SK-N-SH (cell line): ENCODE measurements at regions not wholly inside any gene's neighbourhood (a gene's known extent, or its start where the extent isn't known, plus 50 kb on each side); places are given as distances from the start of the nearest gene placed in this dataset.

Experiments used
- CTCF ChIA-PET: fragments of 300-600, 350-600 bp; formaldehyde crosslinking; extraction: SDS; loops from one replicate; lab custom pipeline; 2021; lab: Yijun Ruan, JAX
- POLR2A ChIA-PET: fragments of 350-600 bp; sonication (Branson Sonifier 250); formaldehyde crosslinking; extraction: SDS; loops from one replicate; lab custom pipeline; 2020; ENCODE audit warnings: antibody characterized with exemption, inconsistent platforms; lab: Yijun Ruan, JAX
- DNase-seq: peaks from one replicate; pipeline ENCODE4 v3.0.0; 2012
- H2AFZ ChIP-seq: fragments of 200-600 bp; sonication (generic); 2 replicates; pipeline ENCODE4 v1.8.1; 2016; ENCODE audit warnings: antibody characterized with exemption, mild to moderate bottlenecking, low read depth
- H3F3A ChIP-seq: fragments of 200-600 bp; sonication (generic); replicated peaks from 2 replicates; pipeline ENCODE3; 2016; ENCODE audit warnings: antibody characterized with exemption, mild to moderate bottlenecking; ENCODE audit not compliant: insufficient read depth
- H3K27ac ChIP-seq, 2 experiments: fragments of 200-500 bp in 1 of 2; fragments of 200-600 bp in 1 of 2; sonication (Bioruptor generic) in 1 of 2; sonication (generic), shearing (Covaris generic) in 1 of 2; 2 replicates each; pipeline versions ENCODE4 v1.5.1 to v1.6.1; 2014 to 2016; ENCODE audit warnings: low read depth in 2 of 2, inconsistent platforms in 1 of 2, low read length in 1 of 2, mild to moderate bottlenecking in 1 of 2, mixed read lengths in 1 of 2
- H3K27me3 ChIP-seq: fragments of 200-600 bp; sonication (generic), shearing (Covaris generic); 2 replicates; pipeline ENCODE4 v1.6.1; 2016; ENCODE audit warnings: mixed run types; ENCODE audit not compliant: insufficient read depth
- H3K36me3 ChIP-seq, 2 experiments: fragments of 200-500 bp in 1 of 2; fragments of 200-600 bp in 1 of 2; sonication (Bioruptor generic) in 1 of 2; sonication (generic) in 1 of 2; replicated peaks in 1 of 2; 2 replicates each; pipeline versions ENCODE3 to v1.5.1; 2014 to 2016; ENCODE audit warnings: low read length in 1 of 2, mild to moderate bottlenecking in 1 of 2; ENCODE audit not compliant: insufficient read depth in 2 of 2, control insufficient read depth in 1 of 2
- H3K4me1 ChIP-seq, 2 experiments: fragments of 200-500 bp in 1 of 2; fragments of 200-600 bp in 1 of 2; sonication (Bioruptor generic) in 1 of 2; sonication (generic), shearing (Covaris generic) in 1 of 2; 2 replicates each; pipeline versions ENCODE4 v1.5.1 to v1.6.1; 2014 to 2016; ENCODE audit warnings: low read depth in 1 of 2, low read length in 1 of 2, mixed run types in 1 of 2; ENCODE audit not compliant: insufficient read depth in 2 of 2, control insufficient read depth in 1 of 2
- H3K4me2 ChIP-seq: fragments of 200-600 bp; sonication (generic), shearing (Covaris generic); 2 replicates; pipeline ENCODE4 v1.6.1; 2017; ENCODE audit warnings: mixed run types
- H3K4me3 ChIP-seq, 2 experiments: fragments of 200-500 bp in 1 of 2; fragments of 200-600 bp in 1 of 2; sonication (Bioruptor generic) in 1 of 2; sonication (generic), shearing (Covaris generic) in 1 of 2; 2 replicates each; pipeline versions ENCODE4 v1.5.1 to v1.8.1; 2014 to 2016; ENCODE audit warnings: low read depth in 2 of 2, inconsistent platforms in 1 of 2, low read length in 1 of 2, mild to moderate bottlenecking in 1 of 2, mixed read lengths in 1 of 2, moderate library complexity in 1 of 2
- H3K79me2 ChIP-seq: fragments of 200-600 bp; sonication (generic); 2 replicates; pipeline ENCODE4 v1.8.1; 2017; ENCODE audit warnings: mild to moderate bottlenecking; ENCODE audit not compliant: insufficient read depth
- H3K9ac ChIP-seq: fragments of 200-600 bp; sonication (generic); 2 replicates; pipeline ENCODE4 v1.6.1; 2017; ENCODE audit warnings: mixed run types
- H3K9me2 ChIP-seq: fragments of 200-600 bp; sonication (generic); 2 replicates; pipeline ENCODE4 v1.6.1; 2017; ENCODE audit warnings: mixed run types
- H3K9me3 ChIP-seq: fragments of 200-600 bp; sonication (generic); 2 replicates; pipeline ENCODE4 v1.6.1; 2017; ENCODE audit warnings: mixed run types, mild to moderate bottlenecking, moderate library complexity
- H4K20me1 ChIP-seq: fragments of 200-600 bp; sonication (generic); 2 replicates; pipeline ENCODE4 v1.6.1; 2017; ENCODE audit warnings: mild to moderate bottlenecking, mixed run types; ENCODE audit not compliant: insufficient read depth
- CHD2 ChIP-seq: fragments of 150-350 bp; IDR thresholded peaks from 2 replicates; pipeline ENCODE4 v1.6.1; 2018; ENCODE audit warnings: low read length; ENCODE audit not compliant: partially characterized antibody
- ELF1 ChIP-seq: IDR thresholded peaks from 2 replicates; pipeline ENCODE4 v1.4.0; 2012
- EZH2phosphoT487 ChIP-seq: fragments of 200-600 bp; sonication (generic); IDR thresholded peaks from 2 replicates; pipeline ENCODE4 v1.6.1; 2017; ENCODE audit warnings: low read depth, mixed run types, mild to moderate bottlenecking, antibody characterized with exemption, moderate library complexity, borderline replicate concordance
- FOXJ3 ChIP-seq: sonication (generic); formaldehyde crosslinking; IDR thresholded peaks from 2 replicates; pipeline ENCODE4 v1.5.1; 2020; ENCODE audit warnings: mild to moderate bottlenecking, missing genetic modification reagents
- IRF3 ChIP-seq: fragments of 150-350 bp; IDR thresholded peaks from 2 replicates; pipeline ENCODE4 v1.6.1; 2016; ENCODE audit warnings: mild to moderate bottlenecking, low read depth, low read length
- MEF2A ChIP-seq: IDR thresholded peaks from 2 replicates; pipeline ENCODE4 v1.4.0; 2012; ENCODE audit warnings: low read depth, borderline replicate concordance
- MXI1 ChIP-seq: IDR thresholded peaks from 2 replicates; pipeline ENCODE4 v1.6.1; 2012; ENCODE audit warnings: mild to moderate bottlenecking, low read depth, low read length, improper control_type of control experiment
- NFIC ChIP-seq: IDR thresholded peaks from 2 replicates; pipeline ENCODE4 v1.4.0; 2012; ENCODE audit warnings: borderline replicate concordance
- PBX3 ChIP-seq: IDR thresholded peaks from 2 replicates; pipeline ENCODE4; 2012
- RAD21 ChIP-seq: IDR thresholded peaks from 2 replicates; pipeline ENCODE4 v1.6.1; 2012; ENCODE audit warnings: mild to moderate bottlenecking, low read length
- RCOR1 ChIP-seq: fragments of 150-350 bp; IDR thresholded peaks from 2 replicates; pipeline ENCODE4 v1.6.1; 2017; ENCODE audit warnings: antibody characterized with exemption, low read length
- REST ChIP-seq: IDR thresholded peaks from 2 replicates; pipeline ENCODE4 v1.6.1; 2012; ENCODE audit warnings: mild to moderate bottlenecking, low read depth, low read length, moderate library complexity
- RFX5 ChIP-seq: IDR thresholded peaks from 2 replicates; pipeline ENCODE4 v1.6.1; 2012; ENCODE audit warnings: mild to moderate bottlenecking, improper control_type of control experiment, low read length
- SIN3A ChIP-seq: IDR thresholded peaks from 2 replicates; pipeline ENCODE4 v1.6.1; 2012; ENCODE audit warnings: low read depth, mild to moderate bottlenecking, low read length, moderate library complexity, borderline replicate concordance
- TCF12 ChIP-seq: IDR thresholded peaks from 2 replicates; pipeline ENCODE4 v1.4.0; 2012
- TEAD4 ChIP-seq: IDR thresholded peaks from 2 replicates; pipeline ENCODE4 v1.4.0; 2012; ENCODE audit warnings: mild to moderate bottlenecking, borderline replicate concordance; ENCODE audit not compliant: insufficient read depth
- USF2 ChIP-seq: fragments of 150-350 bp; IDR thresholded peaks from 2 replicates; pipeline ENCODE4 v1.6.1; 2017; ENCODE audit warnings: antibody characterized with exemption, low read length, low read depth, borderline replicate concordance
- YY1 ChIP-seq: IDR thresholded peaks from 2 replicates; pipeline ENCODE4 v1.4.0; 2012; ENCODE audit warnings: low read depth, mild to moderate bottlenecking
- WGBS: methylation state at CpG from one replicate; pipeline ENCODE4 v1.1.6; 2017; ENCODE audit warnings: low lambda C conversion rate; 5-methylcytosine and 5-hydroxymethylcytosine counted together

GRCh38 chr4:1492651-1493539 is 86.7 kb upstream of the NKX1-1 start (continued):
- TF ChIP-seq REST (no peak), NFIC (no peak), IRF3 (no peak), USF2 (no peak), EZH2phosphoT487 (no peak), YY1 (no peak), FOXJ3 (CRISPR knock-in tag) (no peak), RCOR1 (no peak), TEAD4 (no peak), TCF12 (no peak), MEF2A (no peak), RFX5 (no peak), RAD21 (no peak), CHD2 (no peak), MXI1 (no peak)

GRCh38 chr4:1492142-1492457 is 85.9 kb upstream of the NKX1-1 start:
- H3K36me3 ChIP-seq = no peaks in the 10 kb centered on the region
- no peaks in the 10 kb centered on the region for H3K9me3 ChIP-seq
- no peak overlapping the region for H3K4me3 ChIP-seq
- TF ChIP-seq PBX3 (no peak), RAD21 (no peak), IRF3 (no peak), ELF1 (no peak), SIN3A (no peak), MEF2A (no peak), EZH2phosphoT487 (no peak)
- TF ChIP-seq, all 33 proteins: peak for 0
- ChIA-PET POLR2A (no interaction called here), CTCF (interaction anchor here (0.9 to 6.1 kb wide), 3 partner anchors 19 to 136 kb away, joined by 3 to 21 read pairs (median 3); no protein-coding TSS in a partner anchor)
- H3F3A ChIP-seq = no peaks in the 10 kb centered on the region
- H4K20me1 ChIP-seq = no peaks in the 10 kb centered on the region
- no peak for DNase-seq
- H3K27me3 ChIP-seq = peaks cover 71% of the 10 kb centered on the region
- no peak overlapping the region for H3K9ac ChIP-seq
- no peak overlapping the region for H2AFZ ChIP-seq
- H3K4me1 ChIP-seq = peaks cover 0 to 7% of the 10 kb centered on the region in 2 experiments; a peak in 1 of 4 replicates
- H3K4me2 ChIP-seq = no peak overlapping the region
- 38% methylated on average over 2 of the region's 5 CpGs for WGBS
- no peak overlapping the region for H3K27ac ChIP-seq
- H3K79me2 ChIP-seq = no peaks in the 10 kb centered on the region
- no peaks in the 10 kb centered on the region for H3K9me2 ChIP-seq
